ENCODE measurements at regions not wholly inside any gene's neighbourhood (a gene's known extent, or its start where the extent isn't known, plus 50 kb on each side); places are given as distances from the start of the nearest gene placed in this dataset.

DNA sequence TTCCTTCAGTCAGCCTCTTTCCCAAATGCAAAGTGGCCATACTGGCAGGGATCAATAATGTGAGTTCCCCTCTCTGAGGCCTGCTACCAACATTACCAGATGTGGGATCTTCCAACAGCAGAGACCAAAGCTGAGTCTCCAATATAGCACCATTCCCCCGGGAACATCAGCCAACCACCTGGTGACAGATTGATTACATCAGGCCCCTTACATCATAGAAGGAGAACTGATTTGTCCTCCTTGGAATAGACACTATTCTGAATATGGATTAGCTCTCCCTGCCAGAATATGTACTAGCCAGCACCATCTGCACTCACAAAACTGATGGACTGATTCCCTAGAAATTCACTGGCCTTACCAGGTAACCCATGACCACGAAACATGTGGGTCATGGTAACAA is 61.9 kb upstream of the CARMIL1 start:
- intact Hi-C loops (cut with DNase I; ENCODE audit: low total_unique reads): no loop called here
- no peak for DNase-seq (ENCODE audit: low spot score in 2 of 2)
- TF ChIP-seq, protein P1, sequence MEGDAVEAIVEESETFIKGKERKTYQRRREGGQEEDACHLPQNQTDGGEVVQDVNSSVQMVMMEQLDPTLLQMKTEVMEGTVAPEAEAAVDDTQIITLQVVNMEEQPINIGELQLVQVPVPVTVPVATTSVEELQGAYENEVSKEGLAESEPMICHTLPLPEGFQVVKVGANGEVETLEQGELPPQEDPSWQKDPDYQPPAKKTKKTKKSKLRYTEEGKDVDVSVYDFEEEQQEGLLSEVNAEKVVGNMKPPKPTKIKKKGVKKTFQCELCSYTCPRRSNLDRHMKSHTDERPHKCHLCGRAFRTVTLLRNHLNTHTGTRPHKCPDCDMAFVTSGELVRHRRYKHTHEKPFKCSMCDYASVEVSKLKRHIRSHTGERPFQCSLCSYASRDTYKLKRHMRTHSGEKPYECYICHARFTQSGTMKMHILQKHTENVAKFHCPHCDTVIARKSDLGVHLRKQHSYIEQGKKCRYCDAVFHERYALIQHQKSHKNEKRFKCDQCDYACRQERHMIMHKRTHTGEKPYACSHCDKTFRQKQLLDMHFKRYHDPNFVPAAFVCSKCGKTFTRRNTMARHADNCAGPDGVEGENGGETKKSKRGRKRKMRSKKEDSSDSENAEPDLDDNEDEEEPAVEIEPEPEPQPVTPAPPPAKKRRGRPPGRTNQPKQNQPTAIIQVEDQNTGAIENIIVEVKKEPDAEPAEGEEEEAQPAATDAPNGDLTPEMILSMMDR (IDR thresholded peaks at IDR 0.05): no peak
- TF ChIP-seq POLR2A (IDR thresholded peaks at IDR 0.05): no peak
- 52 to 63% methylated on average over 2 of the region's 2 CpGs for WGBS, 2 donors
- H3K4me3 ChIP-seq (ENCODE audit: low read depth, poor library complexity, severe bottlenecking): no peak overlapping the region

- no peak overlapping the region for H3K4me3 ChIP-seq (ENCODE audit: low read depth, poor library complexity, severe bottlenecking)
- TF ChIP-seq, protein P1 (IDR thresholded peaks at IDR 0.05): no peak
- no peak for TF ChIP-seq POLR2A (IDR thresholded peaks at IDR 0.05)
- intact Hi-C loops (cut with DNase I; ENCODE audit: low total_unique reads): no loop called here
- WGBS, 2 donors: 40 to 65% methylated on average over 3 of the region's 3 CpGs
- no peak for DNase-seq (ENCODE audit: low spot score in 2 of 2)
These were observed 61.3 kb upstream of the CARMIL1 start for GRCh38 chr6:25217829-25218228.

GRCh38 chr6:25218346-25218745 is 60.8 kb upstream of the CARMIL1 start:
- intact Hi-C loops (cut with DNase I; ENCODE audit: low total_unique reads): no loop called here
- no peak overlapping the region for H3K4me3 ChIP-seq (ENCODE audit: low read depth, poor library complexity, severe bottlenecking)
- WGBS, 2 donors: 72 to 81% methylated on average over 21 to 24 of the region's 24 CpGs
- TF ChIP-seq POLR2A (IDR thresholded peaks at IDR 0.05): no peak
- TF ChIP-seq, protein P1 (IDR thresholded peaks at IDR 0.05): no peak
- DNase-seq (ENCODE audit: low spot score in 2 of 2): no peak

DNA sequence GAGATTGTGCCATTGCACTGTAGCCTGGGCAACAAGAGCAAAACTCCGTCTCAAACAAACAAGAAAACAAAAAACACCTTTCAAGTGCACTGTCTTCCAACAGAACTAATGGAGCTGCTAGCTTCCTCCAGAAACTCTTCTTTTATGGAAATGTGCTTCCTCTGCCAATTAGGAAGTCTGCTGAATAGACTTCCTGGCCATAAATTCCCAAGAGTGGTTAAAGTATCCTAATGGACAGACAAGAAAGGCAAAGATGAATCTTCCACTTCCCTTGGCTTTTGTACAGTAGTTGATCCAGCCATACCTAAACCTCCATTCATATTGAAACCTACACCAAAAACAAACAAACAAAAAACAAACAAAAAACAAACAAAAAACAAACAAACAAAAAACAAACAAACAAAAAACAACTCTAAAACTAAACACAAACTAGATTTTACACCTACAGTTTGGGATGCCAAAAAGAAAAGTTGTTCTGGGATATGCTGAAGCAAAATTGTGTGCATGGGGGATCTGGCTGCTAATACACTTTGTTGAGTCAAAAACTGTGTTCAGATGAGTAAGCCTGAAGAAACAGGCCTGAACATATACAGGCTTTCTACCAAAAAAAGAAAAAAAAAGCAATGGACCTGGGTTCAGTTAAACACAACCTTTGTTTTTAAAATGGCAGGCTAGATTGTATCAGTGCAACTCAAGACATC is 59.8 kb upstream of the CARMIL1 start:
- 0% methylated on average over 1 of the region's 1 CpG for WGBS, 2 donors
- DNase-seq (ENCODE audit: low spot score in 2 of 2): no peak
- TF ChIP-seq POLR2A (IDR thresholded peaks at IDR 0.05): no peak
- TF ChIP-seq, protein P1 (IDR thresholded peaks at IDR 0.05): no peak
- intact Hi-C loops (cut with DNase I; ENCODE audit: low total_unique reads): no loop called here
- no peak overlapping the region for H3K4me3 ChIP-seq (ENCODE audit: low read depth, poor library complexity, severe bottlenecking)

DNA sequence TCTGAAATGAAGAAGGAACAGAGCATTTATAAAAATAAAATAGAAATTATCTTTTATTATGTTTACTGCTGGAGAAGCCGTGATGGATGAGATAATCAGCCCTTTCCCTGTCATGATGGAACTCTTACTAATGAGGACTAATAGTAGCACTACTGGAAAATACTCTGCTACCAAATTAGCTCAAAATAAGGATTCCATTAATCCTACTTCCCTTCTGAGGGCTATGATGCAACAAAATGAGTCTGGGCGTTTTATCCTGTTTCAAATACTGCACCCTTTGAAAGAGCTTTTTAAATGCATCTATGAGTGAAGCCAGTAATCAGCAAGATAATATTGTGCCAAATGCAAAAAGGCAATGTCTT is 59.3 kb upstream of the CARMIL1 start:
- 32 to 33% methylated on average over 2 of the region's 2 CpGs for WGBS, 2 donors

More for the DNA sequence above, 59.3 kb upstream of the CARMIL1 start:
- H3K4me3 ChIP-seq (ENCODE audit: low read depth, poor library complexity, severe bottlenecking): no peak overlapping the region
- TF ChIP-seq, protein P1 (IDR thresholded peaks at IDR 0.05): no peak
- TF ChIP-seq POLR2A (IDR thresholded peaks at IDR 0.05): no peak
- no peak for DNase-seq (ENCODE audit: low spot score in 2 of 2)
- intact Hi-C loops (cut with DNase I; ENCODE audit: low total_unique reads): no loop called here

Data from lower leg skin (tissue), 4 donors.